Esophagus squamous epithelium (tissue), 4 donors: ENCODE measurements at regions not wholly inside any gene's neighbourhood (a gene's known extent, or its start where the extent isn't known, plus 50 kb on each side); places are given as distances from the start of the nearest gene placed in this dataset.

Source experiments
- POLR2A ChIP-seq, 4 donors: fragments of 450-650 bp; IDR thresholded peaks; one replicate each; pipeline ENCODE4 v1.6.1; 2017; ENCODE audit warnings: antibody characterized with exemption in 4 of 4, mild to moderate bottlenecking in 4 of 4, moderate library complexity in 3 of 4
- TF ChIP-seq, protein P1 (sequence below), 6 experiments: fragments of 450-650 bp in 4 of 6; fragments of 200-600 bp in 2 of 6; sonication (generic) in 2 of 6; IDR thresholded peaks; one replicate each; pipeline ENCODE4 v1.5.1; 2016 to 2019; ENCODE audit warnings: antibody characterized with exemption in 6 of 6, mild to moderate bottlenecking in 4 of 6, moderate library complexity in 4 of 6

DNA sequence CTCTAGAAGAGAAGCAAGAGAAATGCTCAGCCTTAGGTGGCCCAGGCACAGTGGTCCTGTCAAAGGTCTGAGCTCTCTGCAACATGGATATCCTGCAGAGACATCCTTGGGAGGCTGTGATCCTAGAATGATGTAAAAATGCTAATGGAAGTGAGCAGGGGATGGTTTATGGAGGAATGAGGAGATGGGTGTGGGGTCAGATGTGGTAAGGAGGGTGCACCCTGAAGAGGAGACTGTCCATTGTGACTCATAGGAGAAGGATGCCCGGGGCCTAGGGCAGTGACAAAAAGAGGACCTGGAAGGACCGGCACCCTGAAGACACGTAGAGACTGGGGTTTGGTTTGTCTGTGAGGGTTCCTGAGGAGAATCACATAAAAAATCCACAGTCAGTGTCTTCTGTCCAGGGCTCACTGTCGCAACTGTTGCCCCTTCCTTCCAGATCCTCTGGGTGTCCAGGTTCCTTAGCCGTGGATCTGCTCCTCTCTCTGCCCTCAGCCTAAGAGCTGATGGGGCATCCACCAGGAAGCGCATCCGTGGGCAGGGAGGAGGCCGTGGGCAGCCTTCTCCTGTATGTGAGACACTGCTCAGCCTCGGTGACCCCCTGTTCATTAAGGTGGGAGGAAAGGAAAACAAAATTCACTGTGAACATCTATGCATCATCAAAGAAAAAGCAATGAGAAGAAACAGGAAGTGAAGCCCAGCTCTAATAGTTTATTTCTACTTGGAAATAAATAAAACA lies 110.7 kb downstream of the VPREB1 start:
- TF ChIP-seq, protein P1, sequence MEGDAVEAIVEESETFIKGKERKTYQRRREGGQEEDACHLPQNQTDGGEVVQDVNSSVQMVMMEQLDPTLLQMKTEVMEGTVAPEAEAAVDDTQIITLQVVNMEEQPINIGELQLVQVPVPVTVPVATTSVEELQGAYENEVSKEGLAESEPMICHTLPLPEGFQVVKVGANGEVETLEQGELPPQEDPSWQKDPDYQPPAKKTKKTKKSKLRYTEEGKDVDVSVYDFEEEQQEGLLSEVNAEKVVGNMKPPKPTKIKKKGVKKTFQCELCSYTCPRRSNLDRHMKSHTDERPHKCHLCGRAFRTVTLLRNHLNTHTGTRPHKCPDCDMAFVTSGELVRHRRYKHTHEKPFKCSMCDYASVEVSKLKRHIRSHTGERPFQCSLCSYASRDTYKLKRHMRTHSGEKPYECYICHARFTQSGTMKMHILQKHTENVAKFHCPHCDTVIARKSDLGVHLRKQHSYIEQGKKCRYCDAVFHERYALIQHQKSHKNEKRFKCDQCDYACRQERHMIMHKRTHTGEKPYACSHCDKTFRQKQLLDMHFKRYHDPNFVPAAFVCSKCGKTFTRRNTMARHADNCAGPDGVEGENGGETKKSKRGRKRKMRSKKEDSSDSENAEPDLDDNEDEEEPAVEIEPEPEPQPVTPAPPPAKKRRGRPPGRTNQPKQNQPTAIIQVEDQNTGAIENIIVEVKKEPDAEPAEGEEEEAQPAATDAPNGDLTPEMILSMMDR (IDR thresholded peaks at IDR 0.05) = no peak
- TF ChIP-seq POLR2A (IDR thresholded peaks at IDR 0.05) = no peak
